C4-2B (cell line): ENCODE measurements at regions not wholly inside any gene's neighbourhood (a gene's known extent, or its start where the extent isn't known, plus 50 kb on each side); places are given as distances from the start of the nearest gene placed in this dataset.
"Not testable (repeated sequence)": the region's sequence is repeated elsewhere in the genome, so short reads cannot be mapped to it uniquely, and the experiment has no call there.

ENCODE experiments used
- H3K27ac ChIP-seq: fragments of 450-650 bp; 2 replicates; pipeline ENCODE4 v1.5.1; 2017
- CTCF ChIP-seq: fragments of 450-650 bp; conservative IDR thresholded peaks from 2 replicates; pipeline ENCODE4 v1.5.1; 2017; ENCODE audit warnings: mild to moderate bottlenecking
- ZFX ChIP-seq: fragments of 450-650 bp; IDR thresholded peaks from 2 replicates; pipeline ENCODE4 v1.6.1; 2017

DNA sequence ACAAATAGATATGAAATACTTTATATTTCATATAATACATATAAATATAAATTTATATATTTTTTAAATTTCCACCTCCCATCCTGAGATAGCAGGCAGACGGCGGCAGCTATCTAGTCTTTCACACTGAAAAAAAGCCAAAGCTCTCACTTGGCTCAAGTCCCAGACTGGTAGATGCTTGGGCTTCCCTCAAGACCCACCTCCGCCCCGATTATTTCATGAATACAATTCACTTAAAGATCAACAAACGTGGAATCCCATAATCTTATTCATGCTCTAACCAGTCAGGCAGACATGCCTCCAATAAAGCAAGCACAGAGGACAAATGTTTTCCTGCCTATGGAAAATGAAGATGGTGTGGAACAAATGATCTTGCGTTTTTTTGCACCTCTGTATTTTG is 275.9 kb upstream of the NR2F2 start:
- no peak overlapping the region for H3K27ac ChIP-seq
- TF ChIP-seq CTCF (no peak), ZFX (no peak)

DNA sequence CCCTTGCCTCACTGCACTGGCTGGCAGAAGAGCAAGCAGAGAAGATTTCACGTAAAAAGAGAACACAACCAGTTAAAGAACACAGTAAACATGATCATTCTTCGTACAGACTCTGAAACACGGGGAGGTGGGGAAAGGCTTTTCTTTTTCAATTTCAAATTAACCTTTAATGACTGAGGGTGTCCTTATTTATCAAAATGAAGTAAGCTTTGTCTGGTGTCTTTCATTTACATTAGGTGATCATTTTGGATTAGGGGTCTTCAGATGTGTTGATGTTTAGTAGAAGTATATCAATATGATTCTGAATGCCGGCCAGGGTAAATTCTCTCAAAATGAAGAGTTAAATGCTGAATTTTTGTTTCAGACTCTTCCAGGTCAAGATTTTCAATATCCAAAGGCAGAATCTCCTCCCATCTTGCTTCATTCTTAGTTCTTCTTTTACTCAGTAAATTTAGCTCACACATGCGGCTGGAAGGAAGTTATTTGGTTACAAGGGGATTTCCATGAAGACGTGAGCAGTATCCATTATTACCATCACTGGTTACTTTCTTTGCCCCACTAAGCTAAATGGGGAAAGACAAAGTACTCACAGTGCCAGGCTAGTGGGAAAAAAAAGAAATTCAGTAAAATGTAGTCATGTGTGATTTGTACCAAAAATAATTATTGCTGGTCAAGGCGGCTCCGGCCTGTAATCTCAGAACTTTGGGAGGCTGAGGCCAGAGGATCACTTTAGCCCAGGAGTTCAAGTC is 272.2 kb upstream of the NR2F2 start:
- no peak overlapping the region for H3K27ac ChIP-seq
- TF ChIP-seq ZFX, result no peak
- TF ChIP-seq CTCF, result no peak

- H3K27ac ChIP-seq, result not testable (repeated sequence)
These were observed 271.7 kb upstream of the NR2F2 start for GRCh38 chr15:96058852-96059103.

GRCh38 chr15:96060591-96060990 is 269.9 kb upstream of the NR2F2 start:
- H3K27ac ChIP-seq, result not testable (repeated sequence)

GRCh38 chr15:96064351-96064756 is 266.1 kb upstream of the NR2F2 start:
- TF ChIP-seq ZFX (no peak), CTCF (no peak)

GRCh38 chr15:96066126-96066525 is 264.4 kb upstream of the NR2F2 start:
- TF ChIP-seq CTCF (no peak), ZFX (no peak)
- no peak overlapping the region for H3K27ac ChIP-seq

More at GRCh38 chr15:96064351-96064756, 266.1 kb upstream of the NR2F2 start:
- no peak overlapping the region; the same call in 1 of the 2 replicates for H3K27ac ChIP-seq

- H3K27ac ChIP-seq, result no peak overlapping the region
- no peak for TF ChIP-seq ZFX
- TF ChIP-seq CTCF, result no peak
These were observed 263.5 kb upstream of the NR2F2 start for GRCh38 chr15:96066852-96067495.

- H3K27ac ChIP-seq, result no peak overlapping the region
- TF ChIP-seq CTCF (no peak), ZFX (no peak)
These were observed 262.8 kb upstream of the NR2F2 start for GRCh38 chr15:96067677-96068076.
